ENCODE measurements at regions not wholly inside any gene's neighbourhood (a gene's known extent, or its start where the extent isn't known, plus 50 kb on each side); places are given as distances from the start of the nearest gene placed in this dataset.
"Not testable (repeated sequence)": the region's sequence is repeated elsewhere in the genome, so short reads cannot be mapped to it uniquely, and the experiment has no call there.

DNA sequence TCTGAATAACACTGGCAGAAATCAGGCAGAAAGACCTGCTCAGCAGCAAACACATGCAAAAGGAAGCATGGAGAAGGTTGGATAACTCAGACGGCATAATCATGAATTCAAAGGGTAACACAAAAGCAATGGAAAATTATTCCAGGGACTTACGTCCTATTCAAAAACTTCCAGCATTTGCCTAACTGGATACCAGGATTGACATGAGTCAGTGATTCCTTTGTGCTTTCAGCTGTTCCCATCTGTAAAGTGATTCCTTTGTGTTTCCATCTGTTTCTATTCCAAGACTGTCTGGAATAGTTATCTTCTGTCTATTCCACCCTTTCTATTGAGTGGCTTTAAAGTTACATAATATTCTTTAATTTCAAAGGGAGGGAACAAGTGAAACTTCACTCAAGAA is 1361.7 kb upstream of the CDH9 start:
- no peaks in the 10 kb centered on the region for H3K9me3 ChIP-seq
- no peaks in the 10 kb centered on the region for H3K27me3 ChIP-seq
- H3K4me3 ChIP-seq: no peak overlapping the region
- no peaks in the 10 kb centered on the region for H3K36me3 ChIP-seq
- no peak for DNase-seq

DNA sequence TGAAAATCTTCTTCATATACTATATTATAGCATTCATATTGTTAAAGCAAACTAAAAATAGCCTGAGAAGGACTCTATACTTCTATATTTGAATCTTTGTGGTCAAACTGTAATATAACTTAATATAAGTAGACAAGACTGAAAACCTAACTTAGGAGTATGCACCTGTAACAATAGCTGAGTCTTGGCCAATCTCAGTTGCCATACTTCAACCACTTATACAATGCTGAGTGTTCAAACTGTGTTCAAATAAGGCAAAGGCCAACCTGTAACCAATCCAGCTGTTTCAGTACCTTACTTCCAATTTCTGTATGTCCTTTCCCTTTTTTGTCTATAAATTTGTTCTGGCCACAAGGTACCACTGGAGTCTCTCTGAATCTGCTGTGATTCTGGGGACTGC is 1360.8 kb upstream of the CDH9 start:
- H3K36me3 ChIP-seq: no peaks in the 10 kb centered on the region
- no peak overlapping the region for H3K4me3 ChIP-seq
- no peaks in the 10 kb centered on the region for H3K9me3 ChIP-seq

DNA sequence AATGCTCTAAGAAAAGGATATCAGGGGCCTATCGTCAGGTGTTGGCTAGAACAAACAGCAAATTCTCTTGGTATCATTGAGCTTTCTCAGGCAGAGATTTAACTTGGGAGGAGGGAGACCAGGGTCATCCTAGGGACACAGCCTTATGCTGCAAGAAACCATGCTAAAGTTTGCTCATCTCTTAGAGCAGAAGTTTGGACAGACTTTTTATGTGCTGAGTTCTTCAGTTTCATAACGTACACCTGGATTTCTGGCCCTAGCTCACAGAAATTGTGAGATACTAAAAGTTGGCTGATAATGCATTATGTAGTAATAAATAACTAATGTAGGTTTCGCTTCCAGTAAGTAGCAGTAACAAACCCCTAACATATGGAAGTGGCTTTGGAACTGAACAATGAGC is 1359.8 kb upstream of the CDH9 start:
- no peak for DNase-seq
- no peaks in the 10 kb centered on the region for H3K9me3 ChIP-seq
- H3K27me3 ChIP-seq: no peaks in the 10 kb centered on the region
- H3K36me3 ChIP-seq: no peaks in the 10 kb centered on the region
- H3K4me3 ChIP-seq: no peak overlapping the region

More for the DNA sequence above, 1360.8 kb upstream of the CDH9 start:
- H3K27me3 ChIP-seq: no peaks in the 10 kb centered on the region
- DNase-seq: no peak

DNA sequence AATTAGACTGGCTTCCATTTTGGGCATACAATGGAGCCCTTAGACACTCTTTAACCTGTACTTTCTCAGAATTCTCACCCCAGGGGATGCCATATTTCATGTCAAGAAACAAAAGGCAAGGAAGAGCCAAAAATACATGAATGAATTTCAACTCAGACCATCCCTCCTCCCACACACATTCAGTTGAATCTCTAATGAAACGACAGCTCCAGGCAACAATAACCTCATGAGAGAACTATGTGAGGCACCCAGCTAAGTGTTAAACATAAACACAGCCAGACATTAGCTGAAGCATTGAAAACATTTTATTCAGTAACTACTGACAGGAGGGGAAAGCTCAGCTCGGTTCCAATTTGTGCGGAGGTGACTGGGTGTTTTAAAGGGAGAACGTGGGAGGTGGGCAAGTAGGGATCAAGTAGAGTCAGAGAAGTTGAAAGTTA is 1359.1 kb upstream of the CDH9 start:
- Histone ChIP-seq H3K4me3 (no peak overlapping the region), H3K36me3 (no peaks in the 10 kb centered on the region), H3K27me3 (no peaks in the 10 kb centered on the region), H3K9me3 (no peaks in the 10 kb centered on the region)
- peak; percentile 20 for DNase-seq

DNA sequence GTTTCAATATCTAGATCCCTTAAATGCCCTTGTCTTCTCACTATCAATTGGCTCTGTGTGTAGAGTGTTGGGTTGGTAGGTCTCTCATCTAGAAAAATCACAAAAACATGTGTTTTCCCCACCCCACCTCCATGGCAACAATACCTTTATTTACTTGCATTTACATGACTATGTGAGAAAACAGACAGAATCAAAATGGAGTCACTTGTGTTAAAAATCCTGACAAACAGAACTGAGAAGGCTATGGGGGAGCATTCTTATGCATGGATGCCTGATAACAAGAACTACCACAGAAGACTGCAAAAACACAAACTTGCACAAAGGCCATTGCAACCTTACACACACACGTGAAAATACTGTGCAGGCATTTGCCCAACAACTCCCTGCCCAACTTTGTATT is 1352.9 kb upstream of the CDH9 start:
- no peaks in the 10 kb centered on the region for H3K36me3 ChIP-seq
- H3K4me3 ChIP-seq: no peak overlapping the region
- no peak for DNase-seq
- no peaks in the 10 kb centered on the region for H3K27me3 ChIP-seq
- no peaks in the 10 kb centered on the region for H3K9me3 ChIP-seq

DNA sequence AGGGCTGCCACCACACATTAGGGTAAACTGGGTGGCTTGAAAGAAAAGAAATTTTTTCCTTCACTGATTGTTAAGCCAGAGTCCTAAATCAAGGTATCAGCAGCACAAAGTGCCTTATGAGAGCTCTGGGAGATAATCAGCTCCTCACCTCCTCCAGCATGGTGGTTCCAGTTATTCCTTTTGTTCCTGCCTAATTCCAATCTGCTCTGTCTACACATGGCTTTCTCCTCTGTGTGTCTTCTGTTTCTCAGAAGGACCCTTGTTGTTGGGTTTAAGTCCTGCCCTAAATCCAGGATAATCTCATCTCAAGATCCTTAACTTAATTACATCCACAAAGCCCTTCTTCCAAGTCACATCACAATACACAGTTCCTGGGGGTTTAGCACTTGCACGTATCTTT is 1352.0 kb upstream of the CDH9 start:
- no peaks in the 10 kb centered on the region for H3K9me3 ChIP-seq
- no peak overlapping the region for H3K4me3 ChIP-seq
- H3K27me3 ChIP-seq: no peaks in the 10 kb centered on the region
- H3K36me3 ChIP-seq: no peaks in the 10 kb centered on the region
- no peak for DNase-seq

DNA sequence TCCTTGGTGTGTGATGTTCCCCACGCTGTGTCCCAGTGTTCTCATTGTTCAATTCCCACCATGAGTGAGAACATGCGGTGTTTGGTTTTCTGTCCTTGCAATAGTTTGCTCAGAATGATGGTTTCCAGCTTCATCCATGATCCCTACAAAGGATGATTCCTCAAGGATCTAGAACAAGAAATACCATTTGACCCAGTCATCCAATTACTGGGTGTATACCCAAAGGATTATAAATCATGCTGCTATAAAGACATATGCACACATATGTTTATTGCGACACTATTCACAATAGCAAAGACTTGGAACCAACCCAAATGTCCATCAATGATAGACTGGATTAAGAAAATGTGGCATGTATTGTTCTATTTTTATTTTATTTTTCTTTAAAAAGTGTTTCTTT is 1351.3 kb upstream of the CDH9 start:
- H3K27me3 ChIP-seq, DNase-seq, H3K4me3 ChIP-seq, H3K36me3 ChIP-seq, H3K9me3 ChIP-seq: not testable (repeated sequence)

DNA sequence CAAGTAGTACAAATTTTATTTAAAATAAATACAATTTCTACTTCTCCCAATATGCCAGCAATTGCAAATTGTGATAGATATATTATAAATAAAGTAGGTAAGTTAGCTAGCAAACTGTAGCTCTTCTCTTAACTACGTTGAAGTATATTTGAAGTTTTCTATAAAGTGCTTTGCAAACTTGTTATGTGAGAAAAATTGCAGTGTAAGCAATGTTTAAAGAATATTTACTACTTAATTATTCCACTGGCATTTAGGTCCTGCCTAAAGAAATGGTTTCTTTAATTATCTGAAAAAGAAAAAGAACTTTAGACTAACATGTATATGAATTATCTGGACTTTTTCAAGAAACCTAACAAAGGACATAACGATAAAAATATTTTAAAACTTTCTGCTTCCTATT is 1350.0 kb upstream of the CDH9 start:
- Histone ChIP-seq H3K9me3 (no peaks in the 10 kb centered on the region), H3K36me3 (no peaks in the 10 kb centered on the region), H3K4me3 (no peak overlapping the region), H3K27me3 (no peaks in the 10 kb centered on the region)
- DNase-seq: no peak

DNA sequence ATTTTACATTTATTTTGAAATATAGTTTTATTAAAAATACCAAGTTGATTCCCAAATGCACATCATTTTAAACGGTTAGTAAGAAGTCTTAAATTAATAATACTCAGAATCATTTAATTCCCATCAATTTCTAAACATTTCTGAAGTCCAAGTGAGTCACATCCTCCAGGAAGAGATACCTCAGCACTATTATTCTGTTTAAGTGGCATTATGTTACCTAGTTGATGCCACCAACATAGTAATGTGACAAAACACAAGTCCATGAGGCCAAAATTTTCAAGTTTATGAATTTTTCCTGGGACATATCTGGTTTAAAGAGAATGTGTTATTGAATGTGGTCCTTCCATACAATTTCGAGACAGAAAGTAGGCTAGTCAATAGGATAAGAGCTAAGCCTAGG is 1348.3 kb upstream of the CDH9 start:
- DNase-seq: no peak
- Histone ChIP-seq H3K27me3 (no peaks in the 10 kb centered on the region), H3K36me3 (no peaks in the 10 kb centered on the region), H3K4me3 (no peak overlapping the region), H3K9me3 (no peaks in the 10 kb centered on the region)

DNA sequence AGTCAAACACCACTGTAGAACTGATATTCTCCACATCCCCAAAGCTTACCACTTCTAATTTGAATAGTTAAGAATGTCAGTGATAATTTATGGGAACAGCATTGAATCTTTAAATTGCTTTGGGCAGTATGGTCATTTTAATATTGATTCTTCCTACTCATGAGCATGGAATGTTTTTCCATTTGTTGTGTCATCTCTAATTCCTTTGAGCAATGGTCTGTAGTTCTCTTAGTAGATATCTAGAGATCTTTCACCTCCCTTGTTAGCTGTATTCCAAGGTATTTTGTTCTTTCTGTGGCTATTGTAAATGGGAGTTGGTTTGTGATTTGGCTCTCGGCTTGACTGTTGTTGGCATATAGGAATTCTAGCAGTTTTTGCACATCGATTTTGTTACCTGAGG is 1341.8 kb upstream of the CDH9 start:
- no peaks in the 10 kb centered on the region for H3K9me3 ChIP-seq
- no peak for DNase-seq
- no peaks in the 10 kb centered on the region for H3K27me3 ChIP-seq
- no peaks in the 10 kb centered on the region for H3K36me3 ChIP-seq
- no peak overlapping the region for H3K4me3 ChIP-seq

DNA sequence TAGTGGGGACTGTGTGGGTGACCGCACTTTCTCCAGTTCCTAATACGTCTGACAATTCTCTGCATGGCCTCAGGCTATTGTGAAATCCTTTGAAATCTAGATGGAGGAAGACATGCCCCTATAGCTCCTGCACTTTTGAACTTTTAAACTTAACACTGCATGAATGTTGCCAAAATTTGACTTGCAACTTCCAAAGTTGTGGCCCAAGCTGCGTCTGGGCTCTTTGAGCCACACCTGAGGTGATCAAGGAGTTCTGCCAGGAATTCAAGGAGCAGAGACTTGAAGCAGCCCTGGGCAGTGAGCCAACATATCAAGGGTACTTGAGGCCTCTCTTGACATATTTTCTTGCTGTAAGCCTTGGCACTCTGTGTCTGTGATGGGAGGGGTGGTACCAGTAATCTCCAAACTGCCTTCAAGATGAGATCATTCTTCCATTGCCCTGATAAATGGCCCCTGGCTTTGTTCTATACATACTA is 1336.1 kb upstream of the CDH9 start:
- DNase-seq: peak; percentile 55
- Histone ChIP-seq H3K9me3 (no peaks in the 10 kb centered on the region), H3K4me3 (no peak overlapping the region), H3K36me3 (no peaks in the 10 kb centered on the region), H3K27me3 (no peaks in the 10 kb centered on the region)

DNA sequence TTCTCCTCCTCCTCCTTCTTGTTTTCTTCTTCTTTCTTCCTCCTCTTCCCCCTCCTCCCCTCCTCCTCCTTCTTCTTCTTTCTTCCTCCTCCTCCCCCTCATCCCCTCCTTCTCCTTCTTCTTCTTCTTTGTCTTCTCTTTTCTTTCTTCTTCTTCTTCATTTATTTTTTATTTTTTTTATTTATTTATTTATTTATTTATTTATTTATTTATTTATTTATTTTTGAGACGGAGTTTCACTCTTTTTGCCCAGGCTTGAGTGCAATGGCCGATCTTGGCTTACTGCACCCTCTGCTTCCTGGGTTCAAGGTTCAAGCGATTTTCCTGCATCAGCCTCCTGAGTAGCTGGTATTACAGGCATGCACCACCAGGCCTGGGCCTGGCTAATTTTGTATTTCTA is 1332.5 kb upstream of the CDH9 start:
- Histone ChIP-seq H3K4me3 (no peak overlapping the region), H3K36me3 (no peaks in the 10 kb centered on the region), H3K9me3 (no peaks in the 10 kb centered on the region), H3K27me3 (no peaks in the 10 kb centered on the region)
- DNase-seq: no peak

DNA sequence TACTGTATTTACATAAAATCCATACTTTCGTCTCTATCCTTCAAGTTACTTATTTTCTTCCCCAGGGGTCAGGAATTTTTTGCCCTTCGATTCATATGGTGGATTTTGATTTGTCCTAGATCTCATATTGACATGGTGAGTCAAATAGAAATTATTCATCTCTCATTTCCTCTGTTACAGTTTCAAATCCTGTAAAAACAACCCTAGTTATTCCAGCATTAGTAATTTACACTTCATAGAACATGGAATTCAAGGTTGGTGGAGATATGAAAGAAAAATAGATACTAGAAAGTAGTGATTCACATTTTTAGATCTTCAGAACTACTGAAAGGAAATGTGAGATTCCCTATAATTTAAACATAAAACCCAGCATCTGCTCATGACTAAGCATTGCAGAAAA is 1331.0 kb upstream of the CDH9 start:
- H3K36me3 ChIP-seq: no peaks in the 10 kb centered on the region
- no peak overlapping the region for H3K4me3 ChIP-seq
- no peaks in the 10 kb centered on the region for H3K9me3 ChIP-seq
- no peaks in the 10 kb centered on the region for H3K27me3 ChIP-seq
- no peak for DNase-seq

DNA sequence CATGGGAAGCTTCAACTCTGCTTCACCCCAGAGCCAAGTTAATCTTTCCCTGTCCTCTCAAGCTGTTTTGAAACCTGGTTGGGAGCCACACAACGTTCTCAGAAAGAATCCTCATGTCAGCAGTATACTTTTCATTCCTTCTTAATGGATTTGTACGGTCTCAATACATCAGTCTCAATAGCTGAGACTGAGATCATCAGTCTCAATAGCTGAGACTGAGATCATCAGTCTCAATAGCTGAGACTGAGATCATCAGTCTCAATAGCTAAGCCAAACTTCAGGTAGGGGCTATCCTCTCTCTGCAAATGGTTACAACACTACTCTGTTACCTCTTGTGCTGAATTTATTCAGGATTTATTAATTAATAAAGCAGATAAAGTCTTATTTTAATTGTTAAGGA is 1317.4 kb upstream of the CDH9 start:
- Histone ChIP-seq H3K36me3 (no peaks in the 10 kb centered on the region), H3K9me3 (peaks cover 4% of the 10 kb centered on the region; the same call in 1 of the 2 replicates), H3K27me3 (no peaks in the 10 kb centered on the region), H3K4me3 (no peak overlapping the region)
- no peak for DNase-seq

DNA sequence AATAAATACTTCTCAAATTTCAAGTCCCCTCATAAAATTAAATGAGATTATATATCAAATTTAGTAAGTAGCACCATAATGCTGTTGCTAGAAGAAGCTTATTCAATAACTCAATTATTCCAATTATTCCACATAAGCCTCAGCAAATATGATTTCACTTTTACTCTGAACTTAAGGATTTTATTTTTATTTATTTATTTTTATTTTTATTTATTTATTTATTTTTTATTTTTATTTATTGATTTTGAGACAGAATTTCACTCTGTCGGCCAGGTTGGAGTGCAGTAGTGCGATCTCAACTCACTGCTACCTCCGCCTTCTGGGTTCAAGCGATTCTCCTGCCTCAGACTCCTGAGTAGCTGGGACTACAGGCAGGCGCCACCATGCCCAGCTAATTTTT is 1308.3 kb upstream of the CDH9 start:
- Histone ChIP-seq H3K27me3 (no peaks in the 10 kb centered on the region), H3K36me3 (no peaks in the 10 kb centered on the region), H3K4me3 (no peak overlapping the region), H3K9me3 (peaks cover 4% of the 10 kb centered on the region; the same call in 1 of the 2 replicates)
- no peak for DNase-seq

DNA sequence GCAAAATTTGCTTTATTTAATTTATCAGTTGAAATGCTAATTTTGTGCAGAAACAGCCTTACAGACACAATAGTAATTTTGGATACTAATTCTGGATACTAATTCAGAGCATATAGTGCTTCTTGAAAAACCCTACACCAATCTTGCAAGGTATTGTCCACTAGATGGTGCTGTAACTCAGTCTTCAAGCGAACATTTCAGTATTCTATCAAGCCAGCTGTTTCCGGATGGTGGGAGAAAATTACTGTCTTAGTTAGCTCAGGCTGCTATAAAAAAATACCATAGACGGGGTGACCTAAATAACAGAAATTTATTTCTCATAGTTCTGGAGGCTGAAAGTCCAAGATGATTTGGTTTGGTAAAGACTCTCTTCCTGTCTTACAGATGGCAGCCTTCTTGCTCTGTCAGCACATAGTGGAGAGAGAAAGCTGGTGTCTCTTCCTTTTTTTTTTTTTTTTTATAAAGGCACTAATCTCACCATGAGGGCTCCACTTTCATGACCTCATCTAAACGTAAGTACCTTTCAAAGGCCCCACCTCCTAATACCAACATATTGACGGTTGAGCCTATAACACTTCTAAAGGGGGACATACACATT is 1306.5 kb upstream of the CDH9 start:
- H3K4me3 ChIP-seq: no peak overlapping the region
- no peaks in the 10 kb centered on the region for H3K27me3 ChIP-seq
- DNase-seq: no peak
- no peaks in the 10 kb centered on the region for H3K9me3 ChIP-seq
- no peaks in the 10 kb centered on the region for H3K36me3 ChIP-seq

DNA sequence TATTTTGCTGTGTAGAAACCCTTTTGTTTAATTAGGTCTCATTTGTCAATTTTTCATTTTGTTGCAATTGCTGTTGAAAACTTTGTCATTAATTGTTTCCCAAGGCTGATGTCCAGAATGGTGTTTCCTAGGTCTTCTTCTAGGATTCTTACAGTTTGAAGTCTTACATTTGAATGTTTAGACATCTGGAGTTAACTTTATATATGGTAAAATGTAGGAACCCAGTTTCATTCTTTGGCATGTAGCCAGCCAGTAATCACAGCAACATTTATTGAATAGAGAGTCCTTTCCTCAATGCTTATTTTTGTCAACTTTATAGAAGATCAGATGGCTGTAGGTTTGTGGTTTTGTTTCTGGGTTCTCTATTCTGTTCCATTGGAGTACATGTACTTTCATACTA is 1290.8 kb upstream of the CDH9 start:
- no peak for DNase-seq
- H3K27me3 ChIP-seq: no peaks in the 10 kb centered on the region
- H3K4me3 ChIP-seq: no peak overlapping the region
- H3K36me3 ChIP-seq: no peaks in the 10 kb centered on the region
- H3K9me3 ChIP-seq: peaks cover 4% of the 10 kb centered on the region; the same call in 1 of the 2 replicates

DNA sequence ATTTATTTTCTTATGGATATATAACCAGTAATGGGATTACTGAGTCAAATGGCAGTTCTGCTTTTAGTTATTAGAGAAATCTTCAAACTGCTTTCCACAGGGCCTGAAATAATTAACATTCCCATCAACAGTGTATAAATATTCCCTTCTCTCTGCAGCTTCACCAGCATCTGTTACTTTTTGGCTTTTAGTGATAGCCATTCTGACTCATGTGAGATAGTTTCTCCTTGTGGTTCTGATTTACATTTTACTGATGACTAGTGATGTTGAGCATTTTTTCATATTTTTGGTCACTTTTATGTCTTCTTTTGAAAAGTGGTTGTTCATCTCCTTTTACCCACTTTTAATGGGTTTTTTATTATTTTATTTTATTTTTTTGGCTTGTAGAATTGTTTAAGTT is 1290.3 kb upstream of the CDH9 start:
- peaks cover 4% of the 10 kb centered on the region; the same call in 1 of the 2 replicates for H3K9me3 ChIP-seq
- no peak overlapping the region for H3K4me3 ChIP-seq
- DNase-seq: no peak
- no peaks in the 10 kb centered on the region for H3K36me3 ChIP-seq
- H3K27me3 ChIP-seq: no peaks in the 10 kb centered on the region

DNA sequence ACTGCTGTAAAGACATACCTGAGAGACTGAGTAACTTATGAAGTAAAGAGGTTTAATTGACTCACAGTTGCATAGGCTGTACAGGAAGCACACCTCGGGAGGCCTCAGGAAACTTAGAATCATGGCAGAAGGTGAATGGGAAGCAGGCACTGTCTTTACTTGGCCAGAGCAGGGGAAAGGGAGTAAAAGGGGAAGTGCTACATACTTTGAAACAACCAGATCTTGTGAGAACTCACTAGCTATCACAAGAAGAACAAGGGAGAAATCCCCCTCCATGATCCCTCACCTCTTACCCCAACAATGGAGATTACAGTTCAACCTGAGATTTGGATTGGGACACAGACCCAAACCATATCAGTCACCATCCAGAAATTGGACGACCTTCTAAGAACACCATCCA is 1285.8 kb upstream of the CDH9 start:
- no peaks in the 10 kb centered on the region for H3K36me3 ChIP-seq
- no peaks in the 10 kb centered on the region for H3K27me3 ChIP-seq
- no peaks in the 10 kb centered on the region for H3K9me3 ChIP-seq
- no peak overlapping the region for H3K4me3 ChIP-seq
- DNase-seq: no peak

Data from MG63 (cell line).